GM13976 (cell line): ENCODE measurements at regions not wholly inside any gene's neighbourhood (a gene's known extent, or its start where the extent isn't known, plus 50 kb on each side); places are given as distances from the start of the nearest gene placed in this dataset.

Source experiments
- DNase-seq: peaks from one replicate; pipeline ENCODE4 v3.0.0; 2012; ENCODE audit warnings: low spot score
- in situ Hi-C: fragments of 300-500 bp; cut with MboI; formaldehyde crosslinking; loops from one replicate; pipeline ENCODE4 v1.12.0; 2022; ENCODE audit warnings: low sequenced_read_pairs, mixed read lengths, inconsistent platforms; ENCODE audit not compliant: unreplicated experiment
- TF ChIP-seq, protein P1 (sequence below): IDR thresholded peaks from 2 replicates; pipeline ENCODE4 v1.5.1; 2012; ENCODE audit warnings: borderline replicate concordance, mild to moderate bottlenecking; ENCODE audit not compliant: insufficient read depth; ENCODE audit errors: extremely low read depth, missing control alignments, control extremely low read depth

DNA sequence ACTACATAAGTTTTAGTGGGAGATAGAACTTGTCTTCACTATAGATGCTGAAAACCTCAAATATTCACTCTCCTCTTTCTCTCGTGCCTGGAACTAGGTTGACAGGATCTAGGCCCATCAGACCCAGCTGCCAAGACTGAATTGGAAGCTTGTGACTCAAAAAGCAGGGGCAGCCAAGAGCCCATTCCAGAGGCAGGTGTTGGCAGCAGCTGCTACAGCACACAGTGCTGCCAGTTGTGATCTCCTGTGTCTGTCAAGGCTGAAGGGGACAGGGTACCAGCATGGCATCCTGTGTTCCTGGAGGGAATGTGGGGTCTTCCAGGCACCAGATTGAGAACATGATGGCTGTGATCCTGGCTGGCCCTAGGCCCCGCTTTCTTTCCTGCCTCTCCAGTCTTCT is 92.5 kb upstream of the MB21D2 start:
- DNase-seq, result no peak
- in situ Hi-C loops, result no loop called here
- TF ChIP-seq, protein P1, sequence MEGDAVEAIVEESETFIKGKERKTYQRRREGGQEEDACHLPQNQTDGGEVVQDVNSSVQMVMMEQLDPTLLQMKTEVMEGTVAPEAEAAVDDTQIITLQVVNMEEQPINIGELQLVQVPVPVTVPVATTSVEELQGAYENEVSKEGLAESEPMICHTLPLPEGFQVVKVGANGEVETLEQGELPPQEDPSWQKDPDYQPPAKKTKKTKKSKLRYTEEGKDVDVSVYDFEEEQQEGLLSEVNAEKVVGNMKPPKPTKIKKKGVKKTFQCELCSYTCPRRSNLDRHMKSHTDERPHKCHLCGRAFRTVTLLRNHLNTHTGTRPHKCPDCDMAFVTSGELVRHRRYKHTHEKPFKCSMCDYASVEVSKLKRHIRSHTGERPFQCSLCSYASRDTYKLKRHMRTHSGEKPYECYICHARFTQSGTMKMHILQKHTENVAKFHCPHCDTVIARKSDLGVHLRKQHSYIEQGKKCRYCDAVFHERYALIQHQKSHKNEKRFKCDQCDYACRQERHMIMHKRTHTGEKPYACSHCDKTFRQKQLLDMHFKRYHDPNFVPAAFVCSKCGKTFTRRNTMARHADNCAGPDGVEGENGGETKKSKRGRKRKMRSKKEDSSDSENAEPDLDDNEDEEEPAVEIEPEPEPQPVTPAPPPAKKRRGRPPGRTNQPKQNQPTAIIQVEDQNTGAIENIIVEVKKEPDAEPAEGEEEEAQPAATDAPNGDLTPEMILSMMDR, result no peak

DNA sequence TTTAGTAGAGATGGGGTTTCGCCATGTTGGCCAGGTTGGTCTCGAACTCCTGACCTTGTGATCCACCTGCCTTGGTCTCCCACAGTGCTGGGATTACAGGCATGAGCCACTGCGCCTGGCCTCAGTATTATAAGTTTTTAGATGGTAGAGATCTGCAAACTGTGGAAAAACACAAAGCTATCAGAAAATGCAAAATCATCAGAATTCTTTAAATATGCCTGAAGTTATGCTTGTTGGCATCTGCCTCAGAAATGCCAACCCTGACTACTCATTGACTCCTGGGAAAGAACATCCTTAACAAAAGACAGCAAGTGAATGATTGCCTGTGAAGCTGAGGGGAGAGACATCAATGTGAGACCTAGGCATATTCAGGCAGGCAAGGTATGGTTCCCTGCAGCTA is 94.3 kb upstream of the MB21D2 start:
- no peak for DNase-seq
- TF ChIP-seq, protein P1, result no peak
- in situ Hi-C loops, result no loop called here

DNA sequence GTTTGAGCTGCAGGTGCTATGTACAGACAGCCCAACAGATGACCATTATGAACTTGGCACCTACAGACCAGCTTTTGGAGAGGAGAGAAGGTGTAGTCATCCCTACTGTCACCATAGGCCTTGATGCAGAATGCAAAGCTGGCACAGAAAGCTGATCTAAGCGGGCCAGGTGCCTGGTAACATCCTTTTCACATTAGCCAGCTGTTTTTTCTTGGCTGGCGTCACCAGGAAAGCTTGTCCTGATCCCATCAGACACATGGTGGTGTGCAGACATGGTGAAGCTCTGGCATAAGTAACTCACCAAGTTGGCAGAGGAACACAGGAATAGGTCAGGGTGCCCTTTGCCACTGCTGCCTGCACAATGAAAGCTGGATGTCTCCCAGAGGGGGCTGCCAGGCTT is 97.2 kb upstream of the MB21D2 start:
- TF ChIP-seq, protein P1, result no peak
- in situ Hi-C loops, result no loop called here
- no peak for DNase-seq

DNA sequence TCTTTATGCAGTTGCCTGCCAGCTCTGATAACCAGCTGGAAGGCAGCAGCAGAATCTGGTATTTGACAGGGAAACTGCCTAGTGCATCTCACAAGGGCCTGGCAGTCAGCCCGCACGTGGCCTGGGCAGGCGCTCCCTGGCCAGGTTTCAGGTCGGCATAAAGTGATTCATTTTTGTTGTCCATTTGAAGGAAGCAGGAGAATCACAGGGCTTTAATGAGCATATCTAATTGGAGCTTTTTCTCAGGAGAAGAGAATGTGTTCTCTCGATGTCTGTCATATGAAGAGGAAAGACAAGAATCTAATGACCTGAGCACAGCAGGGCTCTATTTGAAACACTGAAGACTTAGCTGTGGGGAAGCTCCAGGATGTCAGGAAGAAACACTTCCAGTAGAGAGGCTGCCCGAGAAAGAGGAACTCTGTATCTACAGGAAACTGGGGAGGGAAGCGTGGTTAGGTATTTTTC is 98.8 kb upstream of the MB21D2 start:
- in situ Hi-C loops, result no loop called here
- TF ChIP-seq, protein P1, result no peak

DNA sequence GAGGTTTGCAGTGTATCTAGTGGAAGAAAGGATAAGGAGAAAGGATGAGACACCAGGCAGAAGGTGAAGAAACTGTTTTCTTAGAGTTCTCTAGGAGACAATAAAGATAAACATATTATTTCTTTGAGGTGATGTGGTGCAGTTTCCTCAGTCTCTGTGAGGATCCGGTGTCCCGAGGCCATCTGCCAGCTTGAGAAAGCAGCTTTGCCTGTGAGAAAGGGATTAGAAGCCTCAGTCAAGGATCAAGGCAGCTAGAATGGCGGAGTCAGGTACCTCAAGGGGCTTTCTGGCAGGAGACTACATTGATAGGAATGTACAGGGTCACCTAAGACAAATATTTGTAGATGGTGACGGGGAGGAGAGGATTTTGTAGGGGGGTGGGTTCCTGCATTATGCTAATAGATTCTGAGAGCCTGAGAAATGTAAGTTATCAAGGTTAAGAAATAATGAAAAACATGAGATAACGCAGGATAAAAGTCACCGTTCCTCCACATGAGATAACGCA is 103.9 kb upstream of the MB21D2 start:
- TF ChIP-seq, protein P1, result no peak
- DNase-seq, result no peak
- in situ Hi-C loops, result no loop called here

More for the DNA sequence above, 98.8 kb upstream of the MB21D2 start:
- no peak for DNase-seq

DNA sequence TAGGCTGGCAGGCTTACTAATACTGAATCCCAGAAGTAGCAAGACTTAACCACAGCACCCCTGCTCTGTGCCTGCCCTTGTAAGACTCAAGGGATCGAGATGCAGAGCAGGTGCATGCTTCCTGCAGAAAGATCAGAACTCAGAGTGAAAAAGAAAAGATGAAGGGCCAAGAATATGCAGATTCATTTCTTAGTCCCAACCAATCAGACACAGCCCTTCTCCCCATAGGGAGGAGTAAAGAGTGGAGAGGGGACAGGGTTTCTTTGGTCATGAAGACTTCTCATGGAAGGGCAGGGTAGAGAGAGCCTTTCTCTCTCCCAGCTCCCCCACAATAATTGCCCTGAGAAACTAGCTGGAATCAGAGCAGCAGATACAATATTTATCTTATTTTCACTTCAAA is 105.6 kb upstream of the MB21D2 start:
- in situ Hi-C loops, result no loop called here
- no peak for DNase-seq
- TF ChIP-seq, protein P1, result no peak
